ENCODE measurements at regions not wholly inside any gene's neighbourhood (a gene's known extent, or its start where the extent isn't known, plus 50 kb on each side); places are given as distances from the start of the nearest gene placed in this dataset.

- peak; percentile 59 for DNase-seq (ENCODE audit: low spot score)
These were observed 248.1 kb upstream of the FOXQ1 start for GRCh38 chr6:1063671-1064355.

GRCh38 chr6:1062786-1063545 is 248.9 kb upstream of the FOXQ1 start:
- no peak for DNase-seq (ENCODE audit: low spot score)

- DNase-seq (ENCODE audit: low spot score) = no peak
These were observed 252.3 kb upstream of the FOXQ1 start for GRCh38 chr6:1059596-1059995.

GRCh38 chr6:1057490-1058135 is 254.3 kb upstream of the FOXQ1 start:
- DNase-seq (ENCODE audit: low spot score) = no peak

- peak; percentile 8 for DNase-seq (ENCODE audit: low spot score)
These were observed 256.6 kb upstream of the FOXQ1 start for GRCh38 chr6:1055015-1055921.

GRCh38 chr6:1054653-1055014 is 257.3 kb upstream of the FOXQ1 start:
- no peak for DNase-seq (ENCODE audit: low spot score)

- no peak for DNase-seq (ENCODE audit: low spot score)
These were observed 258.3 kb upstream of the FOXQ1 start for GRCh38 chr6:1053586-1053985.

GRCh38 chr6:1052262-1052661 is 259.6 kb upstream of the FOXQ1 start:
- no peak for DNase-seq (ENCODE audit: low spot score)

- peak; percentile 58 for DNase-seq (ENCODE audit: low spot score)
These were observed 262.0 kb upstream of the FOXQ1 start for GRCh38 chr6:1049900-1050299.

GRCh38 chr6:1049170-1049569 is 262.7 kb upstream of the FOXQ1 start:
- DNase-seq (ENCODE audit: low spot score) = no peak

- DNase-seq (ENCODE audit: low spot score) = no peak
These were observed 263.8 kb upstream of the FOXQ1 start for GRCh38 chr6:1047981-1048541.

GRCh38 chr6:1045239-1045638 is 266.7 kb upstream of the FOXQ1 start:
- DNase-seq (ENCODE audit: low spot score) = no peak

GRCh38 chr6:1044040-1044836 is 267.7 kb upstream of the FOXQ1 start:
- DNase-seq (ENCODE audit: low spot score) = peak; percentile 70

GRCh38 chr6:1043458-1043836 is 268.5 kb upstream of the FOXQ1 start:
- DNase-seq (ENCODE audit: low spot score) = no peak

- peak; percentile 7 for DNase-seq (ENCODE audit: low spot score)
These were observed 269.1 kb upstream of the FOXQ1 start for GRCh38 chr6:1042583-1043457.

GRCh38 chr6:1040393-1040792 is 271.5 kb upstream of the FOXQ1 start:
- DNase-seq (ENCODE audit: low spot score) = no peak

- no peak for DNase-seq (ENCODE audit: low spot score)
These were observed 272.2 kb upstream of the FOXQ1 start for GRCh38 chr6:1039746-1040145.

- peak; percentile 56 for DNase-seq (ENCODE audit: low spot score)
These were observed 272.7 kb upstream of the FOXQ1 start for GRCh38 chr6:1039191-1039590.

GRCh38 chr6:1037430-1038202 is 274.3 kb upstream of the FOXQ1 start:
- DNase-seq (ENCODE audit: low spot score) = no peak
